ENCODE measurements at regions not wholly inside any gene's neighbourhood (a gene's known extent, or its start where the extent isn't known, plus 50 kb on each side); places are given as distances from the start of the nearest gene placed in this dataset.

GRCh38 chr13:99614465-99614885 is 113.2 kb downstream of the TM9SF2 start:
- no peaks in the 10 kb centered on the region for H3K79me2 ChIP-seq (ENCODE audit: control insufficient read depth, insufficient read depth, low read length)
- no peaks in the 10 kb centered on the region for H3K9me1 ChIP-seq (ENCODE audit: control insufficient read depth, extremely low read depth, insufficient read depth, low read length)
- H3K4me3 ChIP-seq (ENCODE audit: control insufficient read depth in 2 of 3, extremely low read depth in 1 of 3, insufficient read depth in 2 of 3, low read depth in 1 of 3, low read length in 3 of 3) = no peak overlapping the region
- H3K9ac ChIP-seq (ENCODE audit: control insufficient read depth, extremely low read depth, insufficient read depth, low read length) = no peak overlapping the region
- no peak overlapping the region for H3K27ac ChIP-seq (ENCODE audit: control insufficient read depth, insufficient read depth, low read length)
- H3K9me3 ChIP-seq (ENCODE audit: control insufficient read depth, low read depth, low read length) = no peaks in the 10 kb centered on the region
- H4K20me1 ChIP-seq (ENCODE audit: control insufficient read depth, extremely low read depth, insufficient read depth, low read length) = no peaks in the 10 kb centered on the region
- no peaks in the 10 kb centered on the region for H3K36me3 ChIP-seq (ENCODE audit: control insufficient read depth in 2 of 2, extremely low read depth in 1 of 2, insufficient read depth in 2 of 2, low read length in 2 of 2)
- FAIRE-seq = peak; percentile 92
- H3K4me1 ChIP-seq (ENCODE audit: control insufficient read depth, extremely low read depth, insufficient read depth, low read length) = peaks cover 21% of the 10 kb centered on the region
- peak; percentile 32 for DNase-seq (ENCODE audit: low read depth, low spot score)
- no peak overlapping the region for H2AFZ ChIP-seq (ENCODE audit: control insufficient read depth, low read length)
- dilution Hi-C loops (cut with MboI; ENCODE audit: extremely low pct_ligation_motif_present, low sequenced_read_pairs) = no loop called here
- peak overlapping the region; percentile 61 for H3K4me2 ChIP-seq (ENCODE audit: control insufficient read depth, extremely low read depth, insufficient read depth, low read depth, low read length)
- H3K27me3 ChIP-seq (ENCODE audit: control insufficient read depth, extremely low read depth, insufficient read depth, low read length) = no peaks in the 10 kb centered on the region
- TF ChIP-seq CTCF (optimal IDR thresholded peaks at IDR 0.05 in 1 of 3, IDR thresholded peaks at IDR 0.05 in 1 of 3, conservative IDR thresholded peaks at IDR 0.05 in 1 of 3; ENCODE audit: extremely low read depth in 1 of 3, insufficient read depth in 2 of 3, low read length in 3 of 3) (peak in 2 of 3 experiments; percentile 25 to 68), EZH2 (IDR thresholded peaks at IDR 0.05; ENCODE audit: low read length) (no peak)

Small RNA genes in the stretch of these regions (small RNA-seq; reads per million reads assigned to genes)
- gene MIR4306 (ENCODE audit: insufficient read length in 3 of 3, low read depth in 3 of 3, low replicate concordance in 1 of 3) (0 to 0.25 (median 0) reads per million in 3 experiments), gene RF00402 (ENCODE audit: insufficient read length in 3 of 3, low read depth in 3 of 3, low replicate concordance in 1 of 3) (0 reads per million in 3 experiments)
